ENCODE measurements at regions not wholly inside any gene's neighbourhood (a gene's known extent, or its start where the extent isn't known, plus 50 kb on each side); places are given as distances from the start of the nearest gene placed in this dataset.

- no peak for TF ChIP-seq CTCF (IDR thresholded peaks at IDR 0.05; ENCODE audit: low read depth, low read length)
- DNase-seq (ENCODE audit: low read depth, low spot score): no peak
- H3K27me3 ChIP-seq (ENCODE audit: control insufficient read depth, insufficient read depth, low read length): peaks cover 15% of the 10 kb centered on the region
- POLR2A ChIA-PET: no interaction called here
- no peak overlapping the region for H3K27ac ChIP-seq (ENCODE audit: low read depth, low read length)
- H3K9me3 ChIP-seq (ENCODE audit: control insufficient read depth, insufficient read depth, low read length): no peaks in the 10 kb centered on the region
- no peak overlapping the region for H3K4me3 ChIP-seq (ENCODE audit: low read depth, low read length)
- CTCF ChIA-PET: no interaction called here
These were observed 104.4 kb downstream of the INHBB start for GRCh38 chr2:120450196-120450820.

GRCh38 chr2:120451334-120451733, 105.4 kb downstream of the INHBB start:
- CTCF ChIA-PET: no interaction called here
- DNase-seq (ENCODE audit: low read depth, low spot score): no peak
- no peak overlapping the region for H3K27ac ChIP-seq (ENCODE audit: low read depth, low read length)
- no peak overlapping the region for H3K4me3 ChIP-seq (ENCODE audit: low read depth, low read length)
- no peaks in the 10 kb centered on the region for H3K9me3 ChIP-seq (ENCODE audit: control insufficient read depth, insufficient read depth, low read length)
- no peak for TF ChIP-seq CTCF (IDR thresholded peaks at IDR 0.05; ENCODE audit: low read depth, low read length)
- peaks cover 12% of the 10 kb centered on the region for H3K27me3 ChIP-seq (ENCODE audit: control insufficient read depth, insufficient read depth, low read length)
- POLR2A ChIA-PET: interaction anchor here (0.6 kb wide), 1 partner anchor 13 kb away, joined by 3 read pairs; no protein-coding TSS in a partner anchor

GRCh38 chr2:120452131-120452530, 106.2 kb downstream of the INHBB start:
- Histone ChIP-seq H3K27ac (ENCODE audit: low read depth, low read length) (no peak overlapping the region), H3K9me3 (ENCODE audit: control insufficient read depth, insufficient read depth, low read length) (no peaks in the 10 kb centered on the region), H3K27me3 (ENCODE audit: control insufficient read depth, insufficient read depth, low read length) (peaks cover 12% of the 10 kb centered on the region), H3K4me3 (ENCODE audit: low read depth, low read length) (no peak overlapping the region)
- POLR2A ChIA-PET: no interaction called here
- no peak for TF ChIP-seq CTCF (IDR thresholded peaks at IDR 0.05; ENCODE audit: low read depth, low read length)
- no peak for DNase-seq (ENCODE audit: low read depth, low spot score)
- CTCF ChIA-PET: no interaction called here

GRCh38 chr2:120452945-120453634, 107.2 kb downstream of the INHBB start:
- peaks cover 9% of the 10 kb centered on the region for H3K27me3 ChIP-seq (ENCODE audit: control insufficient read depth, insufficient read depth, low read length)
- no peaks in the 10 kb centered on the region for H3K9me3 ChIP-seq (ENCODE audit: control insufficient read depth, insufficient read depth, low read length)
- H3K4me3 ChIP-seq (ENCODE audit: low read depth, low read length): no peak overlapping the region
- no peak overlapping the region for H3K27ac ChIP-seq (ENCODE audit: low read depth, low read length)
- CTCF ChIA-PET: no interaction called here
- POLR2A ChIA-PET: no interaction called here
- DNase-seq (ENCODE audit: low read depth, low spot score): no peak
- TF ChIP-seq CTCF (IDR thresholded peaks at IDR 0.05; ENCODE audit: low read depth, low read length): no peak

- no peak overlapping the region for H3K27ac ChIP-seq (ENCODE audit: low read depth, low read length)
- ChIA-PET CTCF (no interaction called here), POLR2A (no interaction called here)
- no peak for DNase-seq (ENCODE audit: low read depth, low spot score)
- TF ChIP-seq CTCF (IDR thresholded peaks at IDR 0.05; ENCODE audit: low read depth, low read length): no peak
- no peak overlapping the region for H3K4me3 ChIP-seq (ENCODE audit: low read depth, low read length)
- peaks cover 9% of the 10 kb centered on the region for H3K27me3 ChIP-seq (ENCODE audit: control insufficient read depth, insufficient read depth, low read length)
- no peaks in the 10 kb centered on the region for H3K9me3 ChIP-seq (ENCODE audit: control insufficient read depth, insufficient read depth, low read length)
These were observed 107.7 kb downstream of the INHBB start for GRCh38 chr2:120453635-120453998.

Data from AG04450 (cell line).